Activated CD4-positive, alpha-beta T cell treated with anti-CD3 and anti-CD28 coated beads, Interleukin-2, amount 50 U/mL, for 24 hours (primary cell): ENCODE measurements at regions not wholly inside any gene's neighbourhood (a gene's known extent, or its start where the extent isn't known, plus 50 kb on each side); places are given as distances from the start of the nearest gene placed in this dataset.
"Not testable (repeated sequence)": the region's sequence is repeated elsewhere in the genome, so short reads cannot be mapped to it uniquely, and the experiment has no call there.

Experiments
- DNase-seq, 2 donors: peaks; one replicate each; pipeline ENCODE4 v3.0.0-alpha.2; 2020; ENCODE audit warnings: low read depth in 1 of 2, low spot score in 1 of 2

DNA sequence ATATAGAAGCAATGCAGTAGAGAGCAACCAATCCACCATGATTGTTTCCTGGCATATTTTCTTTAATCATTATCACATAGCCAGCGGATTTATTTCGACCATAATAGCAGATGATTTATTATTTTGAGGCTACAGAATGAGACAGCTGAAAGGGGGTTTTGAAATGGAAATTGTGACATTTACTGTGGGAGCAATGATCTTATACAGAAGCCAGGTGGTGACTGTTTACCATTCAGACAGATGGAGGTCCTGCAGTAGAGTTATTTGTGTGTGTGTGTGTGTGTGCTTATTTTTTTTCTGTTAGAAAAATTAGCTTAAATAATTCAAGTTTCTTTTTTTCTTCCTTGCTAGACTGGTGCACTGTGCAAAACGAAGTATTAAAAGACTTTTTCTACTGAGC, 1784.5 kb downstream of the MRPL39 start:
- no peak for DNase-seq

DNA sequence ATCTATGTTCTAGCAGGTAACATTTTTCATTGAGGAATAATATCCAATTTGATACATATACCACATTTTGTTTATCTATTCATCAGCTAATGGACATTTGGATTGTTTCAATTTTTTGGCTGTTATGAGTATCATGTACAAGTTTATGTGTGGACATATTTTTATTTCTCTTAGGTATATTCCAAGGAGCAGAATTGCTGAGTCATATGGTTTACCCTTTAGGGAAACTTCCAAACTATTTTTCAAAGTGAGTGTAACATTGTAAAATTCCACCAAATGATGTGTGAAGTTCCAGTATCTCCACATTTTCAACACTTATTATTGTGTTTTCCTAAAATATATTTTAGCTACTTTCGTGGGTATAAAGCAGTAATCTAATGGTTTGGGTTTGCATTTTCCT, 1789.9 kb downstream of the MRPL39 start:
- no peak for DNase-seq

DNA sequence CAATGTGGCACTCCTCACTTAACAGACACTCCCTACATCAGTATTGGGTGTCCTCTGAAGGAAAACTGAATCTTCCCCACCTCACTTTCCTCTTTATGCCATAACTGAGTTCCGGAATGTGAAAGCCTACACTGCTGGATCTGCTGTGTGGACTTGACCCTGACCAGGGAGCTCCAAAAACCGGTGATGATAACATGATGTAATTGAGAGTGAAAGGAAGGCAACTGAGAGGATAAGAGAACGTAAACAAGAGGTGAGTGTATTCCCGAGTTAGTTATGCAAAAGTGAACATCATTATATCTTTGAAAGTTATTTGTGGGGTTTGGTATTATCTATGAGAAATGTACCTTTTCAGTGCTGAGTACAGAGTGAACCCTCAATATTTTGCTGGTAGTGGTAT, 1794.8 kb downstream of the MRPL39 start:
- DNase-seq = no peak

DNA sequence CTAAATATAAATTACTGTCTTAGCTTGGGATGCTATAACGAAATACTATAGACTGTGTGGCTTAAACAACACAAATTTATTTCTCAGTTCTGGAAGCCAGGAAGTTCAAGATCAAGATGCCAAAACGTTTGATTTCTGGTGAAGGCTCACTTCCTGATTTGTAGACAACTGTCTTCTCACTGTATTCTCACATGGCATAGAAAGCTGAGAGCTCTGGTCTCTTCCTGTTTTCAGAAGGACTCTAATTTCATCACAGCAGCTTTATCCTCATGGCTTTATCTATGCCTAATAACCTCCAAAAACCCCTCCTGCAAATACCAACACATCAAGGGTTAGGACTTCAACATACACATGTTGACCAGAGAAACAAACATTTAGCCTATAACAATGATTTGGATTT, 1795.5 kb downstream of the MRPL39 start:
- no peak for DNase-seq

DNA sequence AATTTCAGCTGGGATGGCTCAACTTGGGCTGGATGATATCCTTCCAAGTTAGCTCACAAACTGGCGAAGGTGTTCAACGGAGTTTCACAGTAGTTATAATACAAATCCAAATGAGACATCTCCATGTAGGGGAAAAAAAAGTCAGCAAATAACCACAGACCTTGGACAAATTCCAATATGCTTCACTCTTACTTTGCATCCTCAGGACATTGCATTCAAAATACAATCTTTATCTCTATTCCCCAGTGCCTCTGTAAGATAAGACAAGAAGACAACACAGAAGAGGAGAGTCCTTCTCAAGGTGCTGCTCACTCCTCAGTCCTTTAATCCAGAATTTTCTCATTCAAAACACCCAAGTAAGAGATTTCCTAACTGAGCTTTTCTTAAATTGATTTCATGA, 1797.7 kb downstream of the MRPL39 start:
- no peak for DNase-seq

DNA sequence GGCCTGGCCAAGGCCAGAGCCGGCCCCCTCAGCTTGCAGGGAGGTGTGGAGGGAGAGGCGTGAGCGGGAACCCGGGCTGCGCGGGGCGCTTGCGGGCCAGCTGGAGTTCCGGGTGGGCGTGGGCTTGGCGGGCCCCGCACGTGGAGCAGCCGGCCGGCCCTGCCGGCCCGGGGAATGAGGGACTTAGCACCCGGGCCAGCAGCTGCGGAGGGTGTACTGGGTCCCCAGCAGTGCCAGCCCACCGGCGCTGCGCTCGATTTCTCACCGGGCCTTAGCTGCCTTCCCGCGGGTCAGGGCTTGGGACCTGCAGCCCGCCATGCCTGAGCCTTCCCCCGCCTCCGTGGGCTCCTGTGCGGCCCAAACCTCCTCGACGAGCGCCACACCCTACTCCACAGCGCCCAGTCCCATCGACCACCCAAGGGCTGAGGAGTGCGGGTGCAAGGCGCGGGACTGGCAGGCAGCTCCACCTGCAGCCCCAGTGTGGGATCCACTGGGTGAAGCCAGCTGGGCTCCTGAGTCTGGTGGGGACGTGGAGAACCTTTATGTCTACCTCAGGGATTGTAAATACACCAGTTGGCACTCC, 1800.2 kb downstream of the MRPL39 start:
- not testable (repeated sequence) for DNase-seq

DNA sequence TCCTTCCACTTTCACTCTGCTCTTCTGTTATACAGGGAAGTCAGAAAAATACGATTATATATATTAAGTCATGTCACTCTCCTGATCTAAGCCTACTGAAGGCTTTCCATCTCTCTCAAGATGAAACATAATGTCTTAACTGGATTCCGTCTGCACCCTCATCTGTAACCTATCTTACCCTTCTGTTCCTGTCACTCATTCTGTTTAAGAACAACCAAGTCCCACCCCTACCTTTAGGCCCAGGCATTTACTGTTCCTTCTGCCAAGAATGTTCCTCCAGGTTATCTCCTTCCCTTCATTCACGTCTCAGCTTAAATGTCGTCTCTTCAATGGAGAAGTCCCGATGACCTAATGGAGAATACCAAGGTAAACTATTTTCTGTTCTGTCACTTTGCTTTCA, 1802.4 kb downstream of the MRPL39 start:
- no peak for DNase-seq

DNA sequence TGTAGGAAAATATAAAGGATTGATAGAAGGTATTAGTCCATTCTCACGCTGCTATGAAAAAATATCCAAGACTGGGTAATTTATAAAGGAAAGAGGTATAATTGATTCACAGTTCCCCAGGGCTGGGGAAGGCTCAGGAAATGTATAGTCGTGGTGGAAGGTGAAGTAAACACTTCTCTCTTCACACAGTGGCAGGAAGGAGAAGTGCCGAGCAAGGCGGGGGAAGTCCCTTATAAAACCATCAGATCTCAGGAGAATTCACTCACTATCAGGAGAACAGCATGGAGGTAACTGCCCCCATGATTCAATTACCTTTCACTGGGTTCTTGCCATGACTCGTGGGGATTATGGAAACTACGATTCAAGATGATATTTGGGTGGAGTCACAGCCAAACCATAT, 1806.0 kb downstream of the MRPL39 start:
- DNase-seq = no peak

DNA sequence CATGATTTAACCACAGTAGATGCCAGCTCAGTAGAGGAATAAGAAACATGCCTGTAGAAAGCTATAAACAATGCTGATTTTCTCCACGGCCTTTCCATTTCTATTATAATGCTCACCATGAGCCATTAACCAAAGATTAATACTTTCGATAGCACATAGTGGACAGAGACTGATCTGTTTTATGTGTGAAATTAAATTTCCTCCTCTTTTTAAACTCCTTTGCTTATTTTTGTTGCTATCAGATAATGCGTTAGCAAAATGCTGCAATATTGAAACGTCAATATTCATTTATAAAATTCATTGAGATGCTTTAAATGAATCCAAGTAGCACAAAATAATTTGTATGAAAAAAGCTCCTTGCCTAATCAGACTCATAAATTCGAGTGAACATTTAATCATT, 1807.9 kb downstream of the MRPL39 start:
- DNase-seq = no peak

DNA sequence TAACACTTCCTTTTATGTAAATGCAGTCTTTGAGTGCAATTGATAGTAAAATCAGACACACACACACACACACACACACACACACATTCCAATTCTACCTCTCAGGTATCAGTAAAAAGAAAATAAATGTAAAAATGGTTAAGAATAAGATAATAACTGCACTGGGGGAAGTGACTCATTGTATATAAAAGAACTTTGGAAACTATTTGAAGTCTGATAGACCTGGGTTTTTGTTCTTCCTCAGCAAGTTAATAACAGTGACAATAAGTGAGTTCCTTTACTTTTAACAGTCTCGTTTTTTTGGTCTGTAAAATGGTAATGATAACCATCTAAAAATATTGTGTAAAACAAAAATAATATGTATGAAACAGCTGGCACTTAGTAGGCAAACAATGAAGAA, 1815.0 kb downstream of the MRPL39 start:
- no peak for DNase-seq

DNA sequence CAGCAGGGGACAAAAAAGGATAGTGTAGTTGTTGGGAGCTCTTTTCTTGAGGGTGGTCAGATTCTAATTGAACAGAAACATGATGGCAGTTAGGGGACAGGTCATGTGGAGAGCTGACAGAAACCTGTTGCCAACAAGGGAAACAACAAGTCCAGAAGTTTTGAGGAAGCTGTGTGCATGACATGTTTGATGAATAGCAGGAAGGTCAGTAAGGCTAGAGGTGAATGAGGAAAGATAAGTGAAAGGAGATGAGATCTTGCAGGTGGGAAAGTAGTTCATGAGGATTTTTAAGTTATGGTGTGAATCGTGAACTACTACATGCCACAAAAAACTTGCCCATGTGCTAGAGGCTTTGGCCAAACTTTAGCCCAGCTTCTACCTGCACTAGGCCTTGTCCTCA, 1817.4 kb downstream of the MRPL39 start:
- no peak for DNase-seq

DNA sequence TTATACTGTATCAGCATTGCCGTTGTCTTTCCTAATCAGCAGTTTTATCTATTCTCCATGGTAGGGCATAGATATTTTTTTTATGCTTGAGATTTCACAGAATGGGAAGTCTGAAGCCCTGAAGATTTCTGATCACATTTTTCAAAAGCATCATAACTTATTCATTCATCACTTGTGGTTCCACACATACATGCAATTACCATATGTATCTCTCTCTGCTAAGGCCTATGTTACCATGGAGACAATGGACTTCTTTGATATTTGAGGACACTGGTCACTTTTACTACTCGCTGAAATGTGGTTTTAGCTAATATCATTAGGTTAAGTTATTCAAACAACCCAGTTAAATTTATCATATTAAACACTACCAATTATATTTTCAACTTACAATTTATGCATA, 1827.0 kb downstream of the MRPL39 start:
- DNase-seq = no peak

DNA sequence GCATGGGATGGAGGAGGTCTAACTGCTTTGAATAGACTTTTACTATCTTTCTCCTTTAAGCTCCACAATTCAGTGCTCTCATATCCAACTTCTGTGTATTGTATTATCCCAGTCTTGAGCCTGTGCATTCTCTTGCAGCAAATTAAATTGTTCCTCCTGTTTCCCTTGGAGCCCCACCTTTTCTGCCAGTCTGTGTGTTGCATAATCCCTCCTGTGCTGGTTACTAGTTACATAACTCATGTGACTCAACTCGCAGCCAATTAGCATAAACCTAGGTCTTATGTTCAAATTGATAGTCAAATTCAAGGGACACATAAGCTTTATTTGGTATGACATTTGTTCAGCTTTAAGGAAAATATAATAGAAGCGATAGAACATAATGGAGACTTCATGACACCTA, 1863.5 kb downstream of the MRPL39 start:
- no peak for DNase-seq

DNA sequence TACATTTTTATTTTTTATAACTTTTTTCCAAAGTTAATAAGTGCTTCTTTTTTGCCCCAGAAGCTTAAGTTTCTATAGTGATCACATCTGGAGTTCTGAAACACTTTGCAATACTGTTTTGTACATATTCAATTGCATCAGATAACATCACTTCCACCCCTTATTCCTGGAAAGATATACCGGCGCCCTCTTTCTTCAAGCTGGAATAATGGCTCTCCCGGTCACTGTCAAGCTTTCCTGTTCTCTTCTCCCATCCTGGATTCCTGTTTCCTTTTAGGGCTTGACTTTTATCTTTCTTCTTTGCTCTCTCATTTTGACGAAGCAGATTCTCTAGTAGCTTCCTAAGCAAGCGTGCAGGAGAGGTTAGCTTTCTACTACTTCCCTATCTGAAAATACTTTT, 1866.8 kb downstream of the MRPL39 start:
- DNase-seq = no peak

DNA sequence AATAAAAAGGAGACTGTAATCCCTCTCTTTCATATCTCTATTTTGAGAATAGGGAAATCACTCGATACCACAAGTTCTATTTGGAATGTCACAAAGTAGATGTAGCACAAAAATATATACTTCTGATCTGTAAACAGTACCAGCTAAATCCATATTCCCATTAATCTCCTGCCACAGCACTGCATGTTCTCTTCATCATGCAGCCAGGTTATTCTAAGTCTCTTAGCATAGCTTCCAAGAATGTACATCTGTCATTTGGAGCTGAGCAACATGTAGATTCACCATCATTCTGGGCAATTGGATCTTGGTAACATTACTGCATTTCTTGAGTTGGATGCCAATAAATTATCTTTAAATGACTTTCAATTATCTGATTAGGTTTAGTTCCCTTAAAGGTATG, 1874.5 kb downstream of the MRPL39 start:
- DNase-seq = no peak

DNA sequence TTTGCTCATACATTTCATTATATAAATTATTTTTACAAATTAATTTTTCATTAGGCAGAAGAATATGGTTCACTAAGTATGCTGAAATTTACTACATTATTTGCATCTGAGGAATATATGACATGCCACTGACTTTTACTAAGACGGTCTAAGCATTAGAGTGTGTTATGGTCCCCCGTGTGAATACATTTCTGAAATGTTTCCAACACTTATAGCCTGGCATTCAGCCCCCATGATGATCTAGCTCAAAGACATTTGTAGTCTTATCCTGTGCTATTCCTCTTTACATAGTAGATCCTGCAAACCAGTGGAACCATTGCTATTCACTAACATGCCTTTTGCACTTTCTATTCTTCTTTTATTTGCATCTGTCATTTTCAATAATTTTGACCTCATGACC, 1878.0 kb downstream of the MRPL39 start:
- DNase-seq = no peak

DNA sequence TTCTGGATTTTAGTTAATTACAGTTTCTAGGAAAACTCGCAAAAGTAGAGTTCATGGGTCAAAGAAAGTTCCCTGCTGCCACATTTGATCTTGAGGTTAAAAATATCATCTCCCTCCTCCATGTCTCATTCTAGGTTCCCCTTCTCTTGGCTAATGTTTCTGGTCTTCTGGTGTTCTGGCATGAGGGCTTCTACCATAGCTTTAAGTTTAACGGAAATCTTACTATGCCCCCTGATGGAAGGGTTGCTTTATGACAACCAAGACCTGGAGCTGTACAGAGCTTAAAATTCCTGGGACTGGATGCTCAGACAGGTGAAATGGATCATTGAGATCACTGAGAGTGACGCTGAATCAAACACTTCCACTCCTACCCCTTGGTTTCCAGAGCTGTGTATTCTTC, 1881.7 kb downstream of the MRPL39 start:
- no peak for DNase-seq

DNA sequence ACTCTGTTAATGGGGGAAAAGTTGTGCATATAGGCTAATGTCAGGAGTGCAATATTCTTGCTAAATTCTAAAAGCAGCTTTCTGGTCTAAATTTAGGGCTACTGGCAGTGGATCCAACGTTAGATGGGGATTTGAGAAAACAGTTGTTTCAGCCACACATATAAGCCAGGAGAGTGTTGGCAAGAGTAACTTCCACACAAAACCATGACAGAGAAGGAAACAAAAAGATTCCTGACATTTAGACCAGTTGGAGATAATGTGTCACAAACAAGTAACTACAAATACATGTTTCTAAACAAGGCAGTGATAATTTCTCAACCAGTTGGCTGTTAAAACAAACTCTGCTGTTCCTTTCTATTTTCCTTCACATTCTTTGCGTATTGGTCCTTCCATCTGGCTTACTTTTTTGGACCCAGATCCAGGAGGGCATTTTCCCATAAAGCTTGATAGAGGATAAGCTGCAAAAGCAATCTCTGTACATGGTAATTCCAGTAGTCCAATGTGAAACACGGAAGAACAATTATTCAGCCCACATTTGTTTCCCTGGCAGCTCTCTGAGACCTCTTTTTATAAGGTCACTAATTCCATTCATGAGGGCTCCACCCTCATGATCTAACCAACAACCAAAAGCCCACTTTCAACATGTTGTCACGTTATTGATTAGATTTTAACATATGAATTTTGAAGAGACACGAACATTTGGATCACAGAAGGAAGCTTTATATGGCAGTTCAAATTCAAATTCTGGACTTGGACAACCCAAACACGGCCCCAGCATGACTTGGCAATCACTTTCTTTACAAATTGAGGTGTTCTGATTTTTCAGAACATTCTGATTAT, 1888.6 kb downstream of the MRPL39 start:
- no peak for DNase-seq

DNA sequence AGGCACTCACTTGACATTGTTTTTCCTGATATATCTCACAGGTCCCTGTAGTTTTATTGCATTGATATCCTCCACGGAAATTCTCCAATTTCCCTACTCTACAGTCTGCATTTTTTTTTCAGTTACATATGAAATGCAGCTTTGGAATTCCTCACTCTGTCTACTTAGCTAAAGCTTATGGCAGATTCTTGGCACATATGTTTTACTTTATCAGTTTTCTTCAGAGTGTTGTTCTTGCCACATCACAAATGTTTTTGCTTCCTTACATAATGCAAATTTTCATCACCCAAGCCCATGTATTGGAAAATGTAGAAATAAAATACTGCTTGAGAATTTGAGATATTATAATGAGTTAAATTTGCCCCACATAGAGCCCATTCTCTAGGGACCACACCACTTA, 1895.1 kb downstream of the MRPL39 start:
- no peak for DNase-seq

DNA sequence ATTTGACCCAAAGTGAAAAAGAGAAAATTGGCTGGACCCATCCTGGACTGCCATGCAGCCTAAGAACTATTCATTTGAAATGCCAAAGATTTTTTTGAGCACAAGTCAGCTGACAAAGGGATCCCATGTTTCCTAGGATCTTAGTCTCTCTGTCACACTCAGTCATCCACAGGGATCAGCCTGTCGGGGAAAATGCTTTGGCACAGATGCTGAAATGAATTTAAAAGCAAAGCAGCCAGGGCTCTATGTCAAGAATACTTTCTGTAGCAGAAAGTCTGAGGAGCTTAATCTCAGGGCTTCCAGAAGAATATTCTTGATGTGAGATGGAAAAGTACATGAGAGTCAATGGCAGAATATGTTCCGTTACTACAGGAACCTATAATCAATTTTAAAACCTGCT, 1900.8 kb downstream of the MRPL39 start:
- no peak for DNase-seq

DNA sequence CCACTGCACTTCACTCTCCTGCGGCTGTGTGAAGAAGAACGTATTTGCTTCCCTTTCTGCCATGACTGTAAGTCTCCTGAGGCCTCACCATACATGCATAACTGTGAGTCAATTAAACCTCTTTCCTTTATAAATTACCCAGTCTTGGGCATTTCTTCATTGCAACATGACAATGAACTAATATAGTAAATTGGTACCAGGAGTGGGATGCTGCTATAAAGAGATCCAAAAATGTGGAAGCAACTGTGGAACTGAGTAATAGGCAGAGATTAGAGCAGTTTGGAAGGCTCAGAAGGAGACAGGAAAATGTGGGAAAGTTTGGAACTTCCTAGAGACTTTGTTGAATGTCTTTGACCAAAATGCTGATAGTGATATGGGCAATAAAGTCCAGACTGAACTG, 1907.9 kb downstream of the MRPL39 start:
- no peak for DNase-seq

DNA sequence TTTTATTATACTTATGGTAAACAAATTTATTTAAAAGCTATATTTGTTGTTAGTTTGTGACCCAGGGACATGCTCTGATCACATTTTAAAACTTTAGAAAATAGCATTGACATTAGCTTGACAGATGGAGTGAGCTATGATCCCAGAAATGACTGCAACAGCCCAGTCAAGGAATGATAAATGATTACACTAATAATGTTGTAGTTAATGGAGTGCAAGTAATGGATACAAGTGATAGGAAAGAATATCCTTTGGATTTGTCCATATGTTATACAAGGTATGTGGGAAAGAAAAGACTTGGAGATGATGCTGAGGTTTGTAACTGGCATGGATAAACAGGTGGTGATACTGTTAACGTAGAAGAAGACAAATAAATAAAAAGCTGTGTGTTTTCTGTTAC, 1908.7 kb downstream of the MRPL39 start:
- no peak for DNase-seq

DNA sequence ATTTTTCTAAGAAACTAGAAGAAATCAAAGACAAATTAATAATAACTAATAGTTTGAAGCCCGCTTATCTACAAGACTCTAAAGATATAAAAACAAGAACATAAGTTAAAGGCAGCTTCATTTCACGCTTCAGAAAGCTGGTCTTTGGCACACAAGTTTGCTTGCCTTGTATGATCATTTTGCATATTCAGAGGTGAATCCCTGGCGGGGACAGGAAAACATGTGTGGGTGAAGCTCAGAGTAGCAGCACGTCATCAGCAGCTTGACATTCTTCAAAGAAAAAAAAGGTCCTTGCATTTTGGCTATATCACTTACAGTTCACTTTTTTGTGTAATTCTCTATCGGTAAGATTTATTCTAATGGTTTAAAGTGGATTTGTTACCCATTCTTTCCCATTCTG, 1911.8 kb downstream of the MRPL39 start:
- DNase-seq = no peak
